GM12878 (cell line): ENCODE measurements at regions not wholly inside any gene's neighbourhood (a gene's known extent, or its start where the extent isn't known, plus 50 kb on each side); places are given as distances from the start of the nearest gene placed in this dataset.

Source experiments
- CHD2 ChIP-seq: IDR thresholded peaks from 2 replicates; pipeline ENCODE4 v1.6.1; 2011; ENCODE audit warnings: low read depth, low read length, improper control_type of control experiment, borderline replicate concordance
- CTCF ChIP-seq, 3 experiments: IDR thresholded peaks in 2 of 3; conservative IDR thresholded peaks in 1 of 3; 2 replicates each; pipeline ENCODE4 v1.5.1; 2011; ENCODE audit warnings: low read depth in 3 of 3, low read length in 3 of 3, mild to moderate bottlenecking in 3 of 3, control low read depth in 2 of 3, moderate library complexity in 2 of 3, inconsistent platforms in 1 of 3, mixed read lengths in 1 of 3; ENCODE audit not compliant: control insufficient read depth in 2 of 3, insufficient read depth in 1 of 3; ENCODE audit errors: extremely low read depth in 1 of 3
- HCFC1 ChIP-seq: fragments of 150-350 bp; IDR thresholded peaks from 2 replicates; pipeline ENCODE4 v1.6.1; 2014; ENCODE audit warnings: low read length
- JUND ChIP-seq: IDR thresholded peaks from 2 replicates; pipeline ENCODE4 v1.6.1; 2012; ENCODE audit warnings: low read depth, mild to moderate bottlenecking, low read length, improper control_type of control experiment, moderate library complexity
- POLR2A ChIP-seq: IDR thresholded peaks from 2 replicates; pipeline ENCODE4 v1.6.1; 2011; ENCODE audit warnings: low read depth, mild to moderate bottlenecking, low read length
- POLR2AphosphoS5 ChIP-seq: IDR thresholded peaks from 2 replicates; pipeline ENCODE4 v1.6.1; 2011; ENCODE audit warnings: mild to moderate bottlenecking, low read length, inconsistent platforms
- SUZ12 ChIP-seq: fragments of 200-600 bp; sonication (generic); IDR thresholded peaks from one replicate; pipeline ENCODE4 v1.6.1; 2018; ENCODE audit warnings: antibody characterized with exemption, mild to moderate bottlenecking; ENCODE audit not compliant: unreplicated experiment
- TF ChIP-seq, protein P1 (sequence below): IDR thresholded peaks from 2 replicates; pipeline ENCODE4 v1.6.1; 2012; ENCODE audit warnings: improper control_type of control experiment, low read depth, low read length; ENCODE audit not compliant: insufficient replicate concordance

DNA sequence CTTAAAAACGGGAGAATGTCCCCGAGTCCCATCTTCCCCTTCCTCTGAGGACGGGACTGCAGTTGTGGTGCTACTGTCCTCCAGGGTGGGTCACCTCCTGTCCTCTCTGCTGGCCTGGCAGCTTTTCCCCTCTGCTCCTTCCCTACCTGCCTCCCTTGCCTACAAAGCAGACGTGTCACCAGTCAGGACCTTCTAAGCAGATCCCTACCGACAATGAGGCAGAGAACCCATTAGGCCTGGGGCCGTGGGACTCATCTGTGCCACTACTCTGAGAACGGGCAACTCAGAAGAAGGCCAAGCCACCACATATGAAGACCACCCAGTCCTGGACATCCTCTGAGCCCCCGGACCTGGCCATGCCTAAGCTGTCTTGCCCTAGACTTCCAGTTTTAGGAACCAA, 103.0 kb upstream of the TEX51 start:
- TF ChIP-seq POLR2A (no peak), SUZ12 (no peak), CHD2 (no peak), HCFC1 (no peak), CTCF (IDR thresholded peaks at IDR 0.05 in 2 of 3, conservative IDR thresholded peaks at IDR 0.05 in 1 of 3; ENCODE audit: control insufficient read depth in 2 of 3, extremely low read depth in 1 of 3, insufficient read depth in 1 of 3, low read depth in 3 of 3, low read length in 3 of 3) (no peak), POLR2AphosphoS5 (no peak), JUND (no peak)
- TF ChIP-seq, protein P1, sequence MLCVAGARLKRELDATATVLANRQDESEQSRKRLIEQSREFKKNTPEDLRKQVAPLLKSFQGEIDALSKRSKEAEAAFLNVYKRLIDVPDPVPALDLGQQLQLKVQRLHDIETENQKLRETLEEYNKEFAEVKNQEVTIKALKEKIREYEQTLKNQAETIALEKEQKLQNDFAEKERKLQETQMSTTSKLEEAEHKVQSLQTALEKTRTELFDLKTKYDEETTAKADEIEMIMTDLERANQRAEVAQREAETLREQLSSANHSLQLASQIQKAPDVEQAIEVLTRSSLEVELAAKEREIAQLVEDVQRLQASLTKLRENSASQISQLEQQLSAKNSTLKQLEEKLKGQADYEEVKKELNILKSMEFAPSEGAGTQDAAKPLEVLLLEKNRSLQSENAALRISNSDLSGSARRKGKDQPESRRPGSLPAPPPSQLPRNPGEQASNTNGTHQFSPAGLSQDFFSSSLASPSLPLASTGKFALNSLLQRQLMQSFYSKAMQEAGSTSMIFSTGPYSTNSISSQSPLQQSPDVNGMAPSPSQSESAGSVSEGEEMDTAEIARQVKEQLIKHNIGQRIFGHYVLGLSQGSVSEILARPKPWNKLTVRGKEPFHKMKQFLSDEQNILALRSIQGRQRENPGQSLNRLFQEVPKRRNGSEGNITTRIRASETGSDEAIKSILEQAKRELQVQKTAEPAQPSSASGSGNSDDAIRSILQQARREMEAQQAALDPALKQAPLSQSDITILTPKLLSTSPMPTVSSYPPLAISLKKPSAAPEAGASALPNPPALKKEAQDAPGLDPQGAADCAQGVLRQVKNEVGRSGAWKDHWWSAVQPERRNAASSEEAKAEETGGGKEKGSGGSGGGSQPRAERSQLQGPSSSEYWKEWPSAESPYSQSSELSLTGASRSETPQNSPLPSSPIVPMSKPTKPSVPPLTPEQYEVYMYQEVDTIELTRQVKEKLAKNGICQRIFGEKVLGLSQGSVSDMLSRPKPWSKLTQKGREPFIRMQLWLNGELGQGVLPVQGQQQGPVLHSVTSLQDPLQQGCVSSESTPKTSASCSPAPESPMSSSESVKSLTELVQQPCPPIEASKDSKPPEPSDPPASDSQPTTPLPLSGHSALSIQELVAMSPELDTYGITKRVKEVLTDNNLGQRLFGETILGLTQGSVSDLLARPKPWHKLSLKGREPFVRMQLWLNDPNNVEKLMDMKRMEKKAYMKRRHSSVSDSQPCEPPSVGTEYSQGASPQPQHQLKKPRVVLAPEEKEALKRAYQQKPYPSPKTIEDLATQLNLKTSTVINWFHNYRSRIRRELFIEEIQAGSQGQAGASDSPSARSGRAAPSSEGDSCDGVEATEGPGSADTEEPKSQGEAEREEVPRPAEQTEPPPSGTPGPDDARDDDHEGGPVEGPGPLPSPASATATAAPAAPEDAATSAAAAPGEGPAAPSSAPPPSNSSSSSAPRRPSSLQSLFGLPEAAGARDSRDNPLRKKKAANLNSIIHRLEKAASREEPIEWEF = no peak
